SHP77 (cell line): ENCODE measurements at regions not wholly inside any gene's neighbourhood (a gene's known extent, or its start where the extent isn't known, plus 50 kb on each side); places are given as distances from the start of the nearest gene placed in this dataset.

Experiments
- DNase-seq, 2 experiments: peaks; one replicate each; lab custom pipeline; 2025; lab: John Stamatoyannopoulos, UW

DNA sequence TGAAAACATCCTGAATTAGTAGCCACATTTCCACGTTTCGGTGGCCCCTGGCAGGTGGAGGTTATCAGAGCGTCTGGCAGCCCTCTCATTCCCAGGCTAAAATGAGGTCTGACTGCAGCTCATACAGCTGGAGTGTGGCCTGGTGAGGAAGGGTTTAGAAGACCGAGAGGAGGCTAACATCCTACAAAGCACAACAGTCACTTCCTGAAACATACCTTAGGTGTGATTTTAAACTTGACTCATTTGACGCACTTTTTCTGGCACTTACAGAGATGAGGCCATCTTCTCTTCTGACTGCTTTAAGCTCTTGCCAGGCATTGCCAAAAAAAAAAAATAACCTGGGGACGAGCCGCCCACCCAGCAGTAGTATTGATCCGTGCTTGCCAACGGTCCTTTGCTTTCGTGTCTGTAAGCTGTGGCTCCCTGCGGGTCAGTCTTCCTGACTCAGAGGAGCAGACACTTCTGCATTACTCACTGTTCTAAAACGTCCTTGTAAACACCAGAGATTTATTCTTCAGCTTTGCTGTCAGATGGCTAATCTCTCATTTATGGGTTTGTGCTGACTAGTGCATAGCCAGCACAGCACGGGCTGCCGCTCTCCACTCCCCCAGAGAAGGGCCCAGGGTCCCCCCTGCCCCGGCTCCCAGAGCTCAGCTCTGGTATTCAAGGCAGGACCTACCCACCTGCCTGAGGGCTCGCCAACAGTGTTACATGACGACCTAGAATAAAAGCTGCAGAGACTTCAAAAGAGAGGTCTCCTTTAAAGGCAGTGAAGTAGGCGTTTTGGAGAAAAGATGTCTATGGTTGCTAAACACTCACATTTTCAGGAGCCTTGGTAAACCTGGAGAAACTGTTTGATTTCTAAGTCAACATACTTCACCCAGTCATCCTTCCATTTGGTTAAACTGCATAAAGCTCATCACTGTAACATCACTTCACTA is 78.5 kb upstream of the FRMD1 start:
- DNase-seq, result no peak

DNA sequence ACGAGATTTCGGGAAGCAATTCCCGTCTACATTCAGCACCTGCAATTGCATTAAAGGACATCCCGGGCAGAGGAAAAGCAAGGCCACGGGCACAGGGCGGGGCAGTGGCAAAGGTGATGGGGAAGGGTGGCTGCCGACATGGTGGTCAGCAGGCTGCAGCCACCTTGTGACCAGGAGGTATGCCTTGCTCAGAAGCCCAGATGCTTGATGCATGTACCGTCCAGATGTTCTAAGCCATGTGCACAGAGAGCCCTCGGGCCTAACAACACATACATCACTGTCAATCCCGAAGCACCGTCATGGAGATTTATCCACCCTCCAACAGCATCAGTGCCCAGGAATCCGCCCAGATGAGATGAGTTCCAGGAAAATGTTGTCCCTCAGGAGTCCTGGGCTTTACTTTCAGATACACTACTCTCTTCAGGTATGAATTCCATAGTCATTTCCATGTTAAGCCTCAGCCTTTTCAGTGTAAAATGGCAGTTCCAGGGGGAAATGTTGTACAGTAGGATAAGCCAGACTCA is 77.8 kb upstream of the FRMD1 start:
- DNase-seq, result no peak

DNA sequence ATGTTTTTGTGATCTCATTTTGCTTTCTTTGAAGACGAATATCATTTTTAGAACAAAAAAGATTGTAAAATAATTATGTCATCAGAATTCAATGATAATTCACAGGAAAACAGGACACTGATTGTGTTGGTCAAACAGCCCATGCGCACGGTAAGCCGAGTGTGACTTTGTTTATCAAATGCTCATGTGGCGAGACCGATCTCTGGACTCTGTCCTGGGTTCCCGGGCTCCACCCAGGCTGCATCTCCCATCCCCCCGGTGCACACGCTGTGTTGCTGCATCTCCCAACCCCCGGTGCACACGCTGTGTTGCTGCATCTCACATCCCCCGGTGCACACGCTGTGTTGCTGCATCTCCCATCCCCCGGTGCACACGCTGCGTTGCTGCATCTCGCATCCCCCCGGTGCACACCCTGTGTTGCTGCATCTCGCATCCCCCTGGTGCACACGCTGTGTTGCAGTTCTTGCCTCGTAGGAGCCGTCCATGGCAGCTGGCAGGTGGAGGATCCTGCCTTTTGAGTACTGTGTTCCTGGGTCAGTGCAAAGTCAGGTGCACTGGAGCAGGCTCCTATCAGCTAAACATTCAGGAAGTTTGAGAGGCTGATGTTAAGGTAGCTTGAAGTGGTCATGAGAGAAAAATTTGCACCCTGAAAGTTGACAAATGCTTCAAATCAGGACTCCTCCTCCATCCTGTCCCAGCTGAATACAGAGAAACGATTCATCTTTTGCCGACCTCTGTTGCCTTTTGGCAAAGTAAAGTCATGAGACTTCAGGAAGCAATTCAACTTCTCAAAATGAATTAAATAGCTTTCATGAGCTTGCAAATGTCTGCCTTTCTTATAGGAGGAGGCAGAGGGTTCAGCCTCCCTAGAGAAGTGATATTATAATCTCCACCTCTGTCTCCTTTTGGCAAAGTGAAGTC is 77.1 kb upstream of the FRMD1 start:
- no peak for DNase-seq

DNA sequence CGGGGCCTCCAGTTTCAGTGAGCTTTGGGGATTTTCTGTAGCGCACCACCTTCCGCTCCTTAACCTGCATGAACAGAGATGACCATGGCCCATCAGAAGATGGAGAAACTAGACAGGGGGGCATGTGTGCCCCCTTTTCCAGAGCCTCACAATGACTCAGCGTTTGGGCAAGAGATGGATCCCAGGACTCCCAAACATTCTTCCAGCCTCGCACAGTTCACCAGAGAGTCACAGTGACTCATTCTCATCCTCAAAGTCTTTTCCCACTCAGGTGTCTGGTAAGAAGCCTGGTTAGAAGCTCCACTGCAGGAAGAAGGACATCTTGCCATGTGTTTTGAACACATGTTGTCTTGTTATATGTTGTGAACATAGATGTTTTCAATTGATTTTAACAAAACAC is 76.2 kb upstream of the FRMD1 start:
- DNase-seq, result no peak

DNA sequence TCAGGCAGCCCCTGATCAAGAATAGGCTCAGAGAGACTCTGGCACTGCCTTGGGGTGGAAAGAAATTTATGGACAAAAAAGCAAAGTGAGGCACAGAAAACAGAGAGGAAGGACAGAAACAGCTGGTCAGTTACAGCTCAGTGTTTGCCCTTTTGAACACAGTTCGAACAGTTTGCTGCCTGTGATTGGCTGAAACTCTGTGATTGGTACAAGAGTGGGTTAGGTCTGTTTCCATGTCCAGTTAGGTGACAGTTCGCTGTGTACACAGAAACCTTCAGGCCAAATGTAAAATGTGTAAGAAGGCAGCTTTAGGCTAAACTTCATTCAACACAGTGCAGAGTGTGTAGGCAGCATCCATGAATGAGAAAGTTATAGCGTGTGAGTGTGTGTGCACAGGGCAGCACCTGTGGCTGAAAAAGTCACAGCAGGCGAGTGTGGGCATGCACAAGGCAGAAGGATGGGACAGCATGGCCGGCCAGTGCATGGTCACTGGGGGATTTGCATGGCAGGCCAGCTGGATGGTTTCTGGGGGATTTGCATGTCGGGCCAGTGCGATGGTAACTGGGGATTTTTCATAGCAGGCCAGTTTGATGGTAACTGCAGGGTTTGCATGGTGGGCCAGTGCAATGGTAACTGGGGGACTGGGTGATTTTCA is 75.4 kb upstream of the FRMD1 start:
- DNase-seq, result no peak

DNA sequence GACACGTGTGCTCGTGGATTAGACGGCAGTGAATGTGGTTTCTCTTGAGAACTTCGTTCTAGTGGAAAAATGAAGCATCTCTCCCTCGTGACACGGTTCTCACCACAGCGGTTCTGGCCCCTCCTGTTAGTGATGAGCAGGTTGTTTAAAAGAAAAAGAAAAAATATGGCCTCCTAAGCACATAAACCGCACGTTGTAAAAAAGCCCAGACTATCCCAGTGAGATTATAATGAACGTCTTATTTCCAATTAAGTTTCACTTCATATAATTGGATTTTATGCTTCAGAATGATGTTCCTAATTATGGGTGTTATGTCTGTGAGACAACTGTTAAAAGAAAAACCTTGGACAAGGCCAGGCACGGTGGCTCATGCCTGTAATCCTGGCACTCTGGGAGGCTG is 74.5 kb upstream of the FRMD1 start:
- DNase-seq, result no peak

DNA sequence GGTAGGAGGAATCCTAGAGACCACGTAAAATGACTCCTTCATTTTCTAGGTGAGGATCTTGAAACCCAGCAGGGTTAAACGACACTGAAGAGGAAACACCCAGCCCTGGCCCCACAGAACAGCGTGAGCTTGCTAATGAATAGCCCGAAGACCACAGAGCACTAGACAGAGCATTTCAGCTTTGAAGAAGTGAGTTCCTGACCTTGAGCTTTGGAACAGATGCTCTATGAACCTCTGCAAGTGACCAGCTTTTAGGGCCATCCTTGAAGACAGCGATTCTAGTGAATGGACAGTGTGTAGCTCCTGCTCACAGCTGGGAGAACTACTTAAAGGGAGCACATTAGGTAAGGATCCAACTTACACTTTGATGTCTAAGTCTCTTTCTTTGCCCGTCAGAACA is 74.0 kb upstream of the FRMD1 start:
- DNase-seq, result no peak

DNA sequence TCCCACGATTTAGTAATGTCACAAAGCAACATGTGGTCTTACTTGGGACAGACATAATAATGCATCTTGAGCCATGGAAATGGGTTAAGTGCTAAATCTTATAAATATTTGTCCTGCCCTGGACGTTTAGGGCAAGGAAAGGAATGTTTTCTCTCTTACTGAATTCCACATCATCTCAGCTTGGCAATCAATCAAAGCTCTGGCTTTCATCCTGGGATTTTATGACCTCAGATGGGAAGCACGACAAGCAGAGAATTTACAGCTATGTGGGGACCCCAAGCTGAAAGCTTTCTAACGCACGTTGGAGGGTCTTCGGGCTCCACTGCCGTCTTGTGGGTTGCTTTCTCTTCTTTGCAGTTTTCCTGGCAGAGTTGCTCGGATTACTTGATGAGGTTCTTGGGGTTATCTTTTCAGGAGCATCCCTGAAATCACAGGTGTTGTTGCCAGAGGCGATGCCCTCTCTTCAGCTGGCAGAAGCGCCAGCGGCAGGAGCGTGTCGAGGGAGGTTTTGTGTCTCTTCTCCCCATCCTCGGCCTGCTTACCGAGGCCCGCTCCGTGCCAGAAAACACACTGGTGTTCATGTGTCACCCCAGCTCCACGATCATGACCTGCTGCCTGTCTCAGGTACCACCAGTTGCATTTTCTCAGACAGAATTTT is 73.4 kb upstream of the FRMD1 start:
- DNase-seq, result no peak

DNA sequence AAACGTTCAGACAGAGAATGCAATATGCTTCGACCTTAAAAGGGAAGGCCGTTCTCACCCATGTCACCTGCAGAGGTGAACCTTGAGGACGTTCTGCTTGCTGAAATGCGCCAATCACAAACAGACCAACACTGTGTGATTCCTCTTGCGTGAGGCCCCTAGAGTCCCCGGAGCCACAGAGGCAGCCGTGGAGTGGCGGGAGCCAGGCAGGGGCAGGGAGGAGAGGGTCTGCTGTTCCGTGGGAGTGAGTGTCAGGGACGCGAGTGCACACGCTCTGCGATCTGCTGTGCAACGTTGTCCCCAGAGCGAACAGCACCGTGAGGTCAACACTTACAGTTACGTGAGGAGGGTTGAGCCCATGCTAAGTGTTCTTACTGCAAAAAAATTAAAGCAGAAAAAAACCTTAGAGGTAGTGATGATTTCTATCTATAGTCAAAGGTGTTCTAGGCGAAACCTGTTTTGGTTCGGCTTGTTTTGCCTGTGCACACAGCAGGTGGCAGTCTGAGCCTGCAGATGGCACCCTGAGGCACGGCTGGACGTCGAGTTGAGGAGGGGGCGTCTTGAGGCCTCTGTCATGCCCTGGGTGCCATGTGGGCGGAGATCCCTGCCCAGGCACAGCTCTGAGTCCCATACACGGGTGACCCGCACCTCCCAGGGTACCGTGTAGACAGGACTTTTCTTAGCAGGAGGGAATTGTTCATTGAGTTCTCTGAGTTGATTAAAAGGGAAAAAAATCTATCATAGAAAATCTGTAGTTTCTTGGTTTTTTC is 71.7 kb upstream of the FRMD1 start:
- DNase-seq, result peak in 1 of 2 experiments; percentile 24

DNA sequence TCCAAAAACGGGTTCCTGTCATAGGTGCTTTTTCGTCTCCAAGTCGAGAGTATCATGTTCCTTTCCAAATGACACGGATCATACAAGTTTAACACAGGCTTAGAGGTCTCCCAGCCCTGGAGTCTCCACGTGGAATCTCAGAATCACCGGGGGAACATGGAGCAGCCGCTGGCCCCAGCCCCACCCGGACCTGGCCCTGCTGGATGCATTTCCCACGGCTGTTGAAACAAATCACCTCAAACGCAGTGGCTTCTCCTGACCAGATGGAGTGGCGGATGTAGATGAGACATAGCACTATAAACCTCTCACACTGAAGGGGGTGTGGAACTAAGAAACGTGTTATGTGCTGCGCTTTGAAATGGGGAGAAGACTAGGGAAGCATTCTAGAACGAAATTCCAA is 70.0 kb upstream of the FRMD1 start:
- no peak for DNase-seq

DNA sequence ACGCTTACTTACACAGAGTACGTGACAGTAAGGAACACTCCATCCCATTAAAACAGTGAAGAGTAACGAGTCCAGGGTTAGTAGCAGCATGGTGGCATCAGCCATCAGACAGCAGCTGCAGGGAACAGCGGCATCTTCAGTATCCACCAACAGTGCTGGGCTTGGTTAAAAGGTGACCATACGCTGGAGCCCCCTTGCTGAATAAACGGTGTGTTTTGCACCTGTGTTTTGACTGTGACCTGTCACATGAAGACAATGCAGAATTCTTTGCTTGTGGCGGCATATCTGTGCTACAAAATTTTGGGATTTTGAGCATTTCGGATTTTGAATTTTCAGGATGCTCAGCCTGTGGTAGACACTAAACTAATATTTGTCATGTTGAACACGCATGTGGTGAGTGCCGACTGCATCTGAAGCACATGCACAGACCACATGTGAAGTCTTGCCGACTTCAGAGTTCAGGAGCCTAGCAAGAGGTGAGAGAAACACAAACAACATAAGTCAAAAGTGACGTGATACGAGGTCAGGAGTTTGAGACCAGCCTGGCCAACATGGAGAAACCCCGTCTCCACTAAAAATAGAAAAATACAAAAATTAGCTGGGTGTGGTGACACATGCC is 69.3 kb upstream of the FRMD1 start:
- DNase-seq, result no peak

DNA sequence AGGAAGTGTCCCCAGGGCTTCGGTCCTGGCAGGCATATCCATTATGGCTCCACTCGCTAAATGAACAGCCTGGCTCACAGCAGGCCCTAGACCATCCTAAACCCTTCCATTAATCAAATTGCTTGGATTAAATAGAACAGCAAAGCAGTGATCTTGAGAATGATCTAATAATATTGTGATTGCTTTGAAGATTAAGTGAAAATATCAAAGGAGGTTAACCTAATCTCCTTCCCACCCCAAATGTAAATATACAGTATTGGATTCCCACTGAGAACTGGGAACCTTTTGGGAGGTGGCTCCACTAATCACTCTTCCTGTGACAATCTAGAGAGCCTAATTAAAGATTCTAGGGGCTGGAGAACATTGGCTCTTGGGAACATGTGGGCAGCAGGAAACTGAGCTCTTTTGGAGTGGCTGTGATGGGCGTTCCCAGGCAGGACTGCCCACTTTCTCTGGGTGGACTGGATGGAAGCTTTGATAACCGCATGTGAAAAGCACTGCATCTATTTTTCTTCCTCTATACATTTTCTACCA is 68.3 kb upstream of the FRMD1 start:
- DNase-seq, result no peak

DNA sequence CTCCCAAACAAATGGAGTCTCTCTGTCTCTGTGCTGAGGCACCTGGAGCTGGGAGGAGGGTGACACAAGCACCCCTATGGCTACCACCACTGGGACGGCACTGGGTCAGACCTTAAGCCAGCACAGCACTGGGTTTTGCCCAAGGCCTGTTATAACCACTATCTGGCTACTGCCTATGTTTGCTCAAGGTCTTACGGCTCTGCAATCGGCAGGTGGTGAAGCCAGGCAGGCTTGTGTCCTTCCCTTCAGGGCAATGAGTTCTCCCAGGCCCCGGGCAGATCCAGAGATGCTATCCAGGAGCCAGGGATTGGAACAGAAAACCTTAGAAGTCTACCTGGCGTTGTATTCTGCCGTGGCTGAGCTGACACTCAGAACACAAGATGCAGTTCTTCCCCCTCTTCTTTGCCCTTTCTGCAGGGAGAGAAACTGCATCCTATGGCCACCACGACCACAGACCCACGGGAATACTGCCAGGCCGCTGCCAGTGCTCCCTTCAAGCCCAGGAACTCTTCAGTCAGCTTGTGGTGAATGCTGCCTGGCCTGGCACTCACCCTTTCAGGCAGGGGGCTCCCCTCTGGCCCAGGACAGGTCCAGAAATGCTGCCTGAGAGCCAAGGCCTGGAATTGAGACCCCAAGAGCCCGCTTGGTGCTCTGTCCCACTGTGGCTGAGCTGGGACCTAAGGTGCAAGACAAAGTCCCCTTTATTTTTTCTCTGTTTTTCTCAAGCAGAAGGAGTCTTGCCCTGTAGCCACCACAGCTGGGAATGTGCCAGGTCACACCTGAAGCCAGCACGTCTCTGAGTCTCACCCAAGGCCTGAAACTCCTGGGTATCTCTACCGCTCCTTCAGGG is 67.0 kb upstream of the FRMD1 start:
- DNase-seq, result peak in 1 of 2 experiments; percentile 49

DNA sequence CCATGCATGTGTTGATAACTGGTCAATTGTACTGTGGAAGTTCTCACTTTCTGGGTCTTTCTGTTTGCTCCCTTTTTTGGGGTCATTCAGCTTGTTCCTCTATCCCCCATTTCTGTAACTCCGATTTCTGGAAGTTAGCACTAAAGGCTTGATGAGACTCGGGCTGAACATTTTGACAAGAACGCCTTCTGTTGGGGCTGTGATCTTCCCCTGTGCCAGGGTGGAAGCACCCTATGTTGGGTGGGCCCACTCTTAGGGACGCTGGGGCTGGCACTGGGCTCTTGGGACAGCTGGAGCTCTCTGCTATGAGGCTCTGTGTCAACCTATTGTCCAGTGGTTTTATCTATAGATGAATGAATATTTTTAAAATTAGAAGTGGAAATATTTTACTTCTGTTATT is 60.1 kb upstream of the FRMD1 start:
- no peak for DNase-seq

DNA sequence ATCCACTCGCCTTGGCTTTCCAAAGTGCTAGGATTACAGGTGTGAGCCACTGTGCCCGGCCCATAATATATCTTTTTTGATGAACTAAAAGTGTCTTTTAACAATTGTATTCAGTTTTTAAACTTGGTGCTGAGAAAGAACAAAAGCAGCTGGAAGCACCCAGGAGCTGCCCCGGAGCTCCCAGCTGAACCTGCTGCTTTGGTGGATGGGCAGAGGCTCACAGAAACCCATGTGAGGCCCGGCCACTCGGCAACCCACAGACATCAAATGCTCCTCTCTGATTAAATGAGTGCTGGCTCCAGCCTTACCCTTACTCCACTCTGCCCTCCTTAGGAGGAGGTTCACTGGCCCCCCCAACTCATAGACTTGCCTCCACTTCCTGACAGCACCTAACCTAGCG is 59.4 kb upstream of the FRMD1 start:
- no peak for DNase-seq

DNA sequence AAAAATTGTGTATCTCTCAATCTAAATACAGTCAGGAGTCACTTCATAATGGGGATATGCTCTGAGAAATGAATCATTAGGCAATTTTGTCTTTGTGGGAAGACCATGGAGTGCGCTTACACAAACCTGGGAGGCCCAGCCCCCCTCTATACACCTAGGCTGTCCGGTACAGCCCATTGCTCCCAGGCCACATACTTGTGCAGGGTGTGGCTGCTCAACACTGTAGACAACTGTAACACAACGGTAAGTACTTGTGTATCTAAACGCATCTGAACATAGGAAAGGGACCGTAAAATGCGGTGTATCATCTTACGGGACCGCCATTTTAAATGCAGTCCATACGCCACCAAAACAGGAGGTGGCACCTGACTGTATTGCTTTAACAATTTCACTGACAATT is 58.0 kb upstream of the FRMD1 start:
- no peak for DNase-seq

DNA sequence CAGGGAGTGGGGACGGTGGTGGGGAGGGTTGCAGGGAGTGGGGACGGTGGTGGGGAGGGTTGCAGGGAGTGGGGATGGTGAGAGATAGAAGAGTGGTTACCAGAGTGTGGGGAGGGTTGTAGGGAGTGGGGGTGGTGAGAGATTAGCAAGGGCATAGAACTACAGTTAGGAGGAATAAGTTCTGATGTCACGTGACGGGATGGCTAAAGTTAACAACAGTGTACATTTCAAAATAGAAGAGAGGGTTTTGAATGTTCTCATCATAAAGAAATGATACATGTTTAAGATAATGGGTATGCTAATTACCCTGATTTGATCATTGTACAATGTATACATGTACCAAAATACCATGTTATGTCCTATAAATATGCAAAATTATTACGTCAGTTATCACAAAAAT is 57.6 kb upstream of the FRMD1 start:
- DNase-seq, result no peak

DNA sequence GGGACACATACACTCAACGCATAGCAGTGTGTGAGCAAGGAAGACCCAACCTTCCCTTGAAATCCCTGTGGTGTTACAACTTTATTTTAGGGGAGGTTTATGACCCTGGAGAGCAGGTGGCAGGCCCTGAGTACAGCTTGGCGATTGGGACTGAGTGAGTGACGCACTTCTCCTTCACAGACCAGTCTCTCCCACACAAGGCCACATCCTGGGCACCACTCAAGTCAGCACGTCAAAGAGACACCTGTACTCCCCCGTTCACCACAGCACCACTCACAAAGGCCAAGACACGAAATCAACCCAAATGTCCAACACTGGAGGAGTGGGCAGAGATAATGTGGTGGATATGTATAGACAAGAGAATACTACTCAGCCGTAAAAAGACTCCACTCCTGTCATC is 57.0 kb upstream of the FRMD1 start:
- DNase-seq, result no peak

DNA sequence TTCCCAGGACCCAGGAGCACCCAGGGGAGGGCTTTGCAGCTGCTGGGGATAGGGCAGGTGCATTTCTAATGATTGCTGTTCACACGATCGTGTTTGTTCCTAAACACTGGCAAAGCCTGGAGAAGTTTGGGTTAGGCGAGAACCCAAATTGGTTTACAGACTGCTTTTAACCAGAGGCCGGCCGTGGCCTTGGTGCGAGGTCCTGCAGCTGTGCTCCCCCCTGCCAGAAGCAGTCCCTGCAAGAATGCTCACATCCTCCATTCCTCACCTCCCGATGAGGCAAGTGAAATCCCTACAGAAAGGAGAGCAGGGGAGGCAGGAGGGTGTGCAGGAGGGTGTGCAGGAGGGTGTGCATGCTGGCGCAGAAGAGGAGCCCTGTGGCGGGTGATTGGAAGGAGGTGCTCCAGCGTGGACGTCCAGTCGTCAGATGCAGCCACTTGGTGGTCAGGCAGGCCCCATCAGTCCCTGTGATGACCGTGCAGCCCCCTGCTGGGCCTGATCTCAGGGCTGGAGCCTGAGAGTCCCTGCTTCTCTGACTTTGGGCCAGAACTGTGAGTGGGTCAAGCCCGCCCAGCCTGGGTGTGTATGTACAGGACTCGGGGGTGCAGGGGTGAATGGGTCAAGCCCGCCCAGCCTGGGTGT is 55.7 kb upstream of the FRMD1 start:
- DNase-seq, result peak in 1 of 2 experiments; percentile 18
